ENCODE measurements at regions not wholly inside any gene's neighbourhood (a gene's known extent, or its start where the extent isn't known, plus 50 kb on each side); places are given as distances from the start of the nearest gene placed in this dataset.

DNA sequence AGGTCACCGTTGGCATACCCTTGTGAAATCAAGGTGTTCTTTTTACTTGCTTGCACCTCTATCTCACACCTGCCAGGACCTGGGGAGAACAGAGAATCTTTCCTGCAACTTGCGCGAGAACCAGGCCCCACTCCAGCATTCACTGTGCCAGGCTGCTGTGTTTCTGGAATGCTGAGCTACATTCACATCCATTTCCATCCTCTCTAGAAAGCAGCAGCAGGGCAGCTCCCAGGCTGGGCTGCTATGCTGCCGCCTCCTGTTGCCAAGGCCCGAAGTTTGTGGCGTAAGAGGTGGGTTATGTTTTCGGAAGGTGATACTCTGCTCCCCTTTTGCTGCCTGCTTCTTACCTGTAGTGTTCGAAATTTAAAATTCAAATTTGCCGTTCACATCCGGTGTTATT is 464.1 kb downstream of the KLF5 start:
- TF ChIP-seq CTCF (IDR thresholded peaks at IDR 0.05; ENCODE audit: insufficient read depth, low read depth, low read length) (no peak), EZH2 (IDR thresholded peaks at IDR 0.05; ENCODE audit: insufficient read depth, low read length) (no peak)
